Subcutaneous abdominal adipose tissue (tissue), 5 donors: ENCODE measurements at regions not wholly inside any gene's neighbourhood (a gene's known extent, or its start where the extent isn't known, plus 50 kb on each side); places are given as distances from the start of the nearest gene placed in this dataset.
A peak's percentile ranks its signal among the peaks of the same experiment; 100 is the strongest.
"Not testable (repeated sequence)": the region's sequence is repeated elsewhere in the genome, so short reads cannot be mapped to it uniquely, and the experiment has no call there.

Experiments
- H3K27ac ChIP-seq: one replicate; pipeline ENCODE4 v1.7.0; 2013; ENCODE audit warnings: low read depth, mild to moderate bottlenecking, inconsistent platforms, low read length, moderate library complexity
- H3K27me3 ChIP-seq, 5 donors: one replicate each; pipeline ENCODE4 v1.7.0; 2013; ENCODE audit warnings: low read length in 5 of 5, inconsistent platforms in 1 of 5; ENCODE audit not compliant: control insufficient read depth in 5 of 5, insufficient read depth in 4 of 5
- H3K36me3 ChIP-seq, 5 donors: one replicate each; pipeline ENCODE4 v1.7.0; 2013; ENCODE audit warnings: low read length in 5 of 5; ENCODE audit not compliant: control insufficient read depth in 5 of 5, insufficient read depth in 5 of 5
- H3K4me1 ChIP-seq, 5 donors: one replicate each; pipeline ENCODE4 v1.7.0; 2013; ENCODE audit warnings: low read length in 5 of 5, mild to moderate bottlenecking in 3 of 5, moderate library complexity in 1 of 5; ENCODE audit not compliant: control insufficient read depth in 5 of 5, insufficient read depth in 5 of 5
- H3K4me3 ChIP-seq, 5 donors: one replicate each; pipeline ENCODE4 v1.7.0; 2013; ENCODE audit warnings: low read length in 5 of 5, low read depth in 1 of 5
- H3K9ac ChIP-seq, 5 donors: one replicate each; pipeline ENCODE4 v1.7.0; 2013; ENCODE audit warnings: low read length in 5 of 5, mild to moderate bottlenecking in 4 of 5, moderate library complexity in 3 of 5
- H3K9me3 ChIP-seq, 5 donors: one replicate each; pipeline ENCODE4 v1.7.0; 2013; ENCODE audit warnings: low read length in 5 of 5; ENCODE audit not compliant: control insufficient read depth in 5 of 5
- donor health status: healthy.
- donor health status: healthy.
- donor health status: healthy.
- donor health status: healthy.
- donor health status: healthy.

GRCh38 chr5:44183753-44184152, 205.5 kb downstream of the FGF10 start:
- Histone ChIP-seq H3K27ac (no peak overlapping the region), H3K36me3 (no peaks in the 10 kb centered on the region), H3K9me3 (peaks cover 0 to 3% (median 0%) of the 10 kb centered on the region in 5 donors), H3K9ac (no peak overlapping the region), H3K27me3 (no peaks in the 10 kb centered on the region), H3K4me3 (no peak overlapping the region), H3K4me1 (peaks cover 0 to 6% (median 0%) of the 10 kb centered on the region in 5 donors)

- H3K27me3 ChIP-seq: no peaks in the 10 kb centered on the region
- H3K4me1 ChIP-seq: peaks cover 0 to 6% (median 0%) of the 10 kb centered on the region in 5 donors
- no peak overlapping the region for H3K4me3 ChIP-seq
- H3K9me3 ChIP-seq: peaks cover 0 to 4% (median 3%) of the 10 kb centered on the region in 5 donors
- H3K27ac ChIP-seq: no peak overlapping the region
- H3K9ac ChIP-seq: no peak overlapping the region
- no peaks in the 10 kb centered on the region for H3K36me3 ChIP-seq
Measured at GRCh38 chr5:44183312-44183711, 205.9 kb downstream of the FGF10 start.

GRCh38 chr5:44178414-44178813, 210.8 kb downstream of the FGF10 start:
- H3K4me3 ChIP-seq: no peak overlapping the region
- no peaks in the 10 kb centered on the region for H3K4me1 ChIP-seq
- no peaks in the 10 kb centered on the region for H3K36me3 ChIP-seq
- peaks cover 0 to 31% (median 21%) of the 10 kb centered on the region in 5 donors for H3K9me3 ChIP-seq
- no peaks in the 10 kb centered on the region for H3K27me3 ChIP-seq
- H3K27ac ChIP-seq: no peak overlapping the region
- H3K9ac ChIP-seq: no peak overlapping the region

- Histone ChIP-seq H3K9ac (no peak overlapping the region), H3K27ac (no peak overlapping the region), H3K4me3 (no peak overlapping the region), H3K4me1 (no peaks in the 10 kb centered on the region), H3K27me3 (no peaks in the 10 kb centered on the region), H3K36me3 (peaks cover 0 to 4% (median 0%) of the 10 kb centered on the region in 5 donors), H3K9me3 (peaks cover 0 to 9% (median 4%) of the 10 kb centered on the region in 5 donors)
Measured at GRCh38 chr5:44167540-44167939, 221.7 kb downstream of the FGF10 start.

GRCh38 chr5:44160369-44160768, 228.9 kb downstream of the FGF10 start:
- H3K9me3 ChIP-seq: peaks cover 0 to 39% (median 34%) of the 10 kb centered on the region in 5 donors
- peaks cover 0 to 3% (median 0%) of the 10 kb centered on the region in 5 donors for H3K4me1 ChIP-seq
- H3K27me3 ChIP-seq: no peaks in the 10 kb centered on the region
- no peak overlapping the region for H3K9ac ChIP-seq
- peaks cover 0 to 17% (median 0%) of the 10 kb centered on the region in 5 donors for H3K36me3 ChIP-seq
- H3K27ac ChIP-seq: no peak overlapping the region
- no peak overlapping the region for H3K4me3 ChIP-seq

- H3K4me3 ChIP-seq: no peak overlapping the region
- no peaks in the 10 kb centered on the region for H3K36me3 ChIP-seq
- no peak overlapping the region for H3K27ac ChIP-seq
- H3K9me3 ChIP-seq: peaks cover 0 to 16% (median 8%) of the 10 kb centered on the region in 5 donors
- no peaks in the 10 kb centered on the region for H3K4me1 ChIP-seq
- H3K27me3 ChIP-seq: no peaks in the 10 kb centered on the region
- no peak overlapping the region for H3K9ac ChIP-seq
Measured at GRCh38 chr5:44150075-44150723, 239.0 kb downstream of the FGF10 start.

- H3K4me3 ChIP-seq: peak overlapping the region in 1 of 5 donors; percentile 41
Measured at GRCh38 chr5:44117947-44118346, 271.3 kb downstream of the FGF10 start.

GRCh38 chr5:44108232-44108631, 281.0 kb downstream of the FGF10 start:
- not testable (repeated sequence) for H3K27me3 ChIP-seq, H3K4me1 ChIP-seq, H3K27ac ChIP-seq, H3K4me3 ChIP-seq, H3K36me3 ChIP-seq, H3K9ac ChIP-seq
- H3K9me3 ChIP-seq: peaks cover 5 to 11% (median 8%) of the 10 kb centered on the region in 5 donors

More at GRCh38 chr5:44117947-44118346, 271.3 kb downstream of the FGF10 start:
- not testable (repeated sequence) for H3K9me3 ChIP-seq, H3K27me3 ChIP-seq, H3K36me3 ChIP-seq, H3K9ac ChIP-seq, H3K27ac ChIP-seq
- peaks cover 0 to 18% (median 8%) of the 10 kb centered on the region in 5 donors for H3K4me1 ChIP-seq

- Histone ChIP-seq H3K4me1 (peaks cover 0 to 15% (median 9%) of the 10 kb centered on the region in 5 donors), H3K27me3 (no peaks in the 10 kb centered on the region), H3K9me3 (peaks cover 0 to 3% (median 0%) of the 10 kb centered on the region in 5 donors), H3K27ac (peak overlapping the region; percentile 84), H3K36me3 (no peaks in the 10 kb centered on the region), H3K9ac (peak overlapping the region in 2 of 5 donors; percentile 47 to 72), H3K4me3 (no peak overlapping the region)
Measured at GRCh38 chr5:44099643-44100042, 289.6 kb downstream of the FGF10 start.

GRCh38 chr5:44089424-44090144, 299.6 kb downstream of the FGF10 start:
- Histone ChIP-seq H3K27ac (peak overlapping the region; percentile 82), H3K9me3 (no peaks in the 10 kb centered on the region), H3K9ac (peak overlapping the region in 2 of 5 donors; percentile 48 to 63), H3K27me3 (no peaks in the 10 kb centered on the region), H3K4me1 (peaks cover 3 to 49% (median 27%) of the 10 kb centered on the region in 5 donors), H3K4me3 (no peak overlapping the region), H3K36me3 (no peaks in the 10 kb centered on the region)
